ENCODE measurements at regions not wholly inside any gene's neighbourhood (a gene's known extent, or its start where the extent isn't known, plus 50 kb on each side); places are given as distances from the start of the nearest gene placed in this dataset.

DNA sequence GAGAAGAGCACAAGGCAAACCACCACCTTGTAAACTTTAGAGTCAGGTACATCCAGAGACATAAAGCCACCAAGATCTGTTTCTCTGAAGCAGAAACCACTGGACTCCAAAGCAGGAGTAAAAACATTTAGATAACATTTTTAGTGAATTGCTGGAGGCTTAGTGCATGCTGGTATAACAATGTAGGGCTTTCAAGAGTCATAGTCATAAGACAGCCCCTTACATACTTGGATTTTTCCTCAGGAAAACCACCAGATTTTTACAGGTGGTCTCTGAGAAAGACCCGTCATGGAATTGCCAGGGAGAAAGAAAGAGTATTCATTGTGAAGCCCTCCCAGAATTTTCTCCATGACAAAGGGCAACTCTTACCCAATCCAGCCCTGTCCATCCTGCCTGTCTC lies 434.5 kb upstream of the NAALADL2 start:
- TF ChIP-seq EZH2 (IDR thresholded peaks at IDR 0.05; ENCODE audit: low read length, missing control alignments), result no peak
- TF ChIP-seq, protein P1, sequence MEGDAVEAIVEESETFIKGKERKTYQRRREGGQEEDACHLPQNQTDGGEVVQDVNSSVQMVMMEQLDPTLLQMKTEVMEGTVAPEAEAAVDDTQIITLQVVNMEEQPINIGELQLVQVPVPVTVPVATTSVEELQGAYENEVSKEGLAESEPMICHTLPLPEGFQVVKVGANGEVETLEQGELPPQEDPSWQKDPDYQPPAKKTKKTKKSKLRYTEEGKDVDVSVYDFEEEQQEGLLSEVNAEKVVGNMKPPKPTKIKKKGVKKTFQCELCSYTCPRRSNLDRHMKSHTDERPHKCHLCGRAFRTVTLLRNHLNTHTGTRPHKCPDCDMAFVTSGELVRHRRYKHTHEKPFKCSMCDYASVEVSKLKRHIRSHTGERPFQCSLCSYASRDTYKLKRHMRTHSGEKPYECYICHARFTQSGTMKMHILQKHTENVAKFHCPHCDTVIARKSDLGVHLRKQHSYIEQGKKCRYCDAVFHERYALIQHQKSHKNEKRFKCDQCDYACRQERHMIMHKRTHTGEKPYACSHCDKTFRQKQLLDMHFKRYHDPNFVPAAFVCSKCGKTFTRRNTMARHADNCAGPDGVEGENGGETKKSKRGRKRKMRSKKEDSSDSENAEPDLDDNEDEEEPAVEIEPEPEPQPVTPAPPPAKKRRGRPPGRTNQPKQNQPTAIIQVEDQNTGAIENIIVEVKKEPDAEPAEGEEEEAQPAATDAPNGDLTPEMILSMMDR (conservative IDR thresholded peaks at IDR 0.05 in 1 of 2, IDR thresholded peaks at IDR 0.05 in 1 of 2; ENCODE audit: low read depth in 1 of 2, low read length in 2 of 2), result no peak
- no peak overlapping the region for H2AFZ ChIP-seq (ENCODE audit: low read length)
- H3K4me2 ChIP-seq (ENCODE audit: extremely low read depth, insufficient read depth, low read length), result no peak overlapping the region
- H3K9ac ChIP-seq (ENCODE audit: insufficient read depth, low read length), result no peak overlapping the region
- H3K27me3 ChIP-seq (ENCODE audit: control insufficient read depth, insufficient read depth, low read length), result no peaks in the 10 kb centered on the region
- H3K9me3 ChIP-seq (ENCODE audit: control insufficient read depth, insufficient read depth, low read depth, low read length), result no peaks in the 10 kb centered on the region
- DNase-seq (ENCODE audit: low read depth in 2 of 2), result no peak
- no peaks in the 10 kb centered on the region for H3K79me2 ChIP-seq (ENCODE audit: control insufficient read depth, insufficient read depth, low read length)
- no peaks in the 10 kb centered on the region for H3K36me3 ChIP-seq (ENCODE audit: control insufficient read depth, insufficient read depth, low read length)
- no peaks in the 10 kb centered on the region for H4K20me1 ChIP-seq (ENCODE audit: control insufficient read depth, extremely low read depth, insufficient read depth, low read length)
- H3K4me1 ChIP-seq (ENCODE audit: control insufficient read depth, extremely low read depth, insufficient read depth, low read length), result no peaks in the 10 kb centered on the region
- H3K4me3 ChIP-seq (replicated peaks in 1 of 4; ENCODE audit: control extremely low read depth in 1 of 4, insufficient read depth in 1 of 4, low read depth in 3 of 4, low read length in 4 of 4), result no peak overlapping the region
- no peak overlapping the region for H3K27ac ChIP-seq (ENCODE audit: insufficient read depth, low read length)

DNA sequence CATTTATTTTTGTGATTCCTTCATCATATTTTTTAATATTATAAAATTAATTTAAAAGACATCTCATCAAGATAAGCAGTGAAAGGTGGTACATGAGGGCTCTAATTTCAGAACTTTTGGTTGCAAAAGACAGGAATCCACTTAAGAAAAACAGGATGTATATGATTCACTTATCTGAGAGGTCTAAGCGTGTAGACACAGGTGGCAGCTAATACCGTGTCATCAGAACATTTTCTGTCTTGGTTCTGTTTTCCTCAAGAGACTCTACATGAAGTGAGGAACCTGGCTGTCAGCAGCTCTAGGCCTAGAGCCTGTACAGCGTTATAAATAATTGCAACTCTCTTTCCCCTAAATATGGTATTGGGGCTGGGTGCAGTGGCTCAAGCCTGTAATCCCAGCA lies 433.7 kb upstream of the NAALADL2 start:
- H3K27ac ChIP-seq (ENCODE audit: insufficient read depth, low read length), result no peak overlapping the region
- no peaks in the 10 kb centered on the region for H3K79me2 ChIP-seq (ENCODE audit: control insufficient read depth, insufficient read depth, low read length)
- no peak overlapping the region for H2AFZ ChIP-seq (ENCODE audit: low read length)
- no peak overlapping the region for H3K4me3 ChIP-seq (replicated peaks in 1 of 4; ENCODE audit: control extremely low read depth in 1 of 4, insufficient read depth in 1 of 4, low read depth in 3 of 4, low read length in 4 of 4)
- H4K20me1 ChIP-seq (ENCODE audit: control insufficient read depth, extremely low read depth, insufficient read depth, low read length), result no peaks in the 10 kb centered on the region
- H3K9ac ChIP-seq (ENCODE audit: insufficient read depth, low read length), result no peak overlapping the region
- H3K27me3 ChIP-seq (ENCODE audit: control insufficient read depth, insufficient read depth, low read length), result no peaks in the 10 kb centered on the region
- no peak overlapping the region for H3K4me2 ChIP-seq (ENCODE audit: extremely low read depth, insufficient read depth, low read length)
- no peaks in the 10 kb centered on the region for H3K4me1 ChIP-seq (ENCODE audit: control insufficient read depth, extremely low read depth, insufficient read depth, low read length)
- H3K36me3 ChIP-seq (ENCODE audit: control insufficient read depth, insufficient read depth, low read length), result no peaks in the 10 kb centered on the region
- no peak for DNase-seq (ENCODE audit: low read depth in 2 of 2)
- no peak for TF ChIP-seq EZH2 (IDR thresholded peaks at IDR 0.05; ENCODE audit: low read length, missing control alignments)
- TF ChIP-seq, protein P1 (conservative IDR thresholded peaks at IDR 0.05 in 1 of 2, IDR thresholded peaks at IDR 0.05 in 1 of 2; ENCODE audit: low read depth in 1 of 2, low read length in 2 of 2), result no peak
- no peaks in the 10 kb centered on the region for H3K9me3 ChIP-seq (ENCODE audit: control insufficient read depth, insufficient read depth, low read depth, low read length)

DNA sequence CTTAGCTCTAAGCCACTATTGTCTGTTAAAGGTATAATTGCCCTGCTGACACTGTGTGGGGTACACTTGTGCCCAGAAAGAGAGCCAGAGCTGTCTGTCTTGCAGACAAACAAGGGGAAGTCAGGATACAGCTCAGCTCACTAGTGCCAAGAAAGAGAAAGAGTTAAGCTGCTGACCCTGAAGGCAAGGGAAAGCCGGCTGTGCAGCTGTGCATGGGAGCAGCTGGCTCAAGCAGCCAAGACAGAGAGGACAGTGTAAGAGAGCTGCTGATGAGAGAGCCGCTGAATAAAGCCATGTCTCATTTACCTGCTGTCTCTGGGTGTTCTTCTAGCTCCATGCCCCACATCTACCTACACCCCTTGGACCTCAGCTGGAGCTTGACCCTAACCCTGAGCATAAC lies 428.1 kb upstream of the NAALADL2 start:
- Histone ChIP-seq H3K4me1 (ENCODE audit: control insufficient read depth, extremely low read depth, insufficient read depth, low read length) (no peaks in the 10 kb centered on the region), H3K27ac (ENCODE audit: insufficient read depth, low read length) (no peak overlapping the region), H3K9me3 (ENCODE audit: control insufficient read depth, insufficient read depth, low read depth, low read length) (no peaks in the 10 kb centered on the region), H3K9ac (ENCODE audit: insufficient read depth, low read length) (no peak overlapping the region), H3K4me3 (replicated peaks in 1 of 4; ENCODE audit: control extremely low read depth in 1 of 4, insufficient read depth in 1 of 4, low read depth in 3 of 4, low read length in 4 of 4) (no peak overlapping the region), H3K36me3 (ENCODE audit: control insufficient read depth, insufficient read depth, low read length) (no peaks in the 10 kb centered on the region), H3K4me2 (ENCODE audit: extremely low read depth, insufficient read depth, low read length) (no peak overlapping the region), H4K20me1 (ENCODE audit: control insufficient read depth, extremely low read depth, insufficient read depth, low read length) (no peaks in the 10 kb centered on the region), H3K79me2 (ENCODE audit: control insufficient read depth, insufficient read depth, low read length) (no peaks in the 10 kb centered on the region), H3K27me3 (ENCODE audit: control insufficient read depth, insufficient read depth, low read length) (no peaks in the 10 kb centered on the region), H2AFZ (ENCODE audit: low read length) (no peak overlapping the region)
- no peak for DNase-seq (ENCODE audit: low read depth in 2 of 2)
- no peak for TF ChIP-seq EZH2 (IDR thresholded peaks at IDR 0.05; ENCODE audit: low read length, missing control alignments)
- TF ChIP-seq, protein P1 (conservative IDR thresholded peaks at IDR 0.05 in 1 of 2, IDR thresholded peaks at IDR 0.05 in 1 of 2; ENCODE audit: low read depth in 1 of 2, low read length in 2 of 2), result no peak

Measured in fibroblast of lung (primary cell).